ENCODE measurements at regions not wholly inside any gene's neighbourhood (a gene's known extent, or its start where the extent isn't known, plus 50 kb on each side); places are given as distances from the start of the nearest gene placed in this dataset.

DNA sequence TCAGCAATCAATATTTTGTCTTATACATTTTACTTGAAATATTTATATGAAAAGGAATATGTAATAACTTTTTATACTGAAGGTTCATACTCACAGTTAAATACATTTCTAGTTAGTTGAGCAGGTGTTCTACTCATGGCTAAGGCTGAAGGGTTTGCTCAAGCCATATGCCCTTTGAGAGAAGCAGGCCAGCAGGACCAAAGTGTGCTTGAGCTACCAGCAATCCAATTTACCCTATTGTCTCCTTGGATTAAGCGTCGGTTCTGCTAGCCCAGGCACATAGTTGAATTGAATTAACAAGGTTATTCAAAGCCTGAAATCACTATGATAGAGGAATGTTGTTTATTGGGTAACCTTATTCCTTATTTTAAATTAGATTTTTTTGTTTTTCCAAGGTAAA is 151.5 kb upstream of the BACE2 start:
- Mint-ChIP-seq H3K4me3 (ENCODE audit: unreplicated experiment) (no peak overlapping the region), H3K9me3 (ENCODE audit: unreplicated experiment) (no peaks in the 10 kb centered on the region), H3K36me3 (ENCODE audit: low read depth, unreplicated experiment) (no peaks in the 10 kb centered on the region), H3K4me1 (ENCODE audit: low read depth, unreplicated experiment) (no peaks in the 10 kb centered on the region), H3K27me3 (ENCODE audit: low read depth, unreplicated experiment) (no peaks in the 10 kb centered on the region), H3K27ac (ENCODE audit: unreplicated experiment) (no peak overlapping the region)
- Histone ChIP-seq H3K36me3 (ENCODE audit: insufficient read depth, low read length) (no peaks in the 10 kb centered on the region), H2AFZ (ENCODE audit: low read depth, low read length) (no peak overlapping the region), H3K4me3 (ENCODE audit: insufficient read depth, low read depth, low read length) (no peak overlapping the region), H3K79me2 (ENCODE audit: insufficient read depth, low read length) (no peaks in the 10 kb centered on the region), H3K27ac (ENCODE audit: low read depth, low read length) (no peak overlapping the region), H3K4me1 (ENCODE audit: insufficient read depth, low read length) (no peaks in the 10 kb centered on the region), H4K20me1 (ENCODE audit: insufficient read depth, low read length) (no peaks in the 10 kb centered on the region), H3K4me2 (ENCODE audit: low read length) (no peak overlapping the region), H3K9ac (ENCODE audit: low read length) (no peak overlapping the region), H3K27me3 (ENCODE audit: insufficient read depth, low read length) (no peaks in the 10 kb centered on the region), H3K9me3 (ENCODE audit: insufficient read depth, low read depth, low read length) (no peaks in the 10 kb centered on the region)
- DNase-seq (ENCODE audit: low read depth) (no peak), FAIRE-seq (no peak)
- no peak for TF ChIP-seq EZH2 (IDR thresholded peaks at IDR 0.05; ENCODE audit: insufficient read depth, low read length)
- TF ChIP-seq CTCF (IDR thresholded peaks at IDR 0.05; ENCODE audit: insufficient read depth, low read depth, low read length), result no peak

GRCh38 chr21:41018431-41018830 is 149.5 kb upstream of the BACE2 start:
- H3K9ac ChIP-seq (ENCODE audit: low read length), result no peak overlapping the region
- no peaks in the 10 kb centered on the region for H3K4me1 ChIP-seq (ENCODE audit: insufficient read depth, low read length)
- H3K27ac ChIP-seq (ENCODE audit: low read depth, low read length), result no peak overlapping the region
- no peaks in the 10 kb centered on the region for H3K9me3 Mint-ChIP-seq (ENCODE audit: unreplicated experiment)
- no peaks in the 10 kb centered on the region for H3K27me3 ChIP-seq (ENCODE audit: insufficient read depth, low read length)
- H3K27me3 Mint-ChIP-seq (ENCODE audit: low read depth, unreplicated experiment), result no peaks in the 10 kb centered on the region
- no peak overlapping the region for H2AFZ ChIP-seq (ENCODE audit: low read depth, low read length)
- H3K4me2 ChIP-seq (ENCODE audit: low read length), result no peak overlapping the region
- H3K9me3 ChIP-seq (ENCODE audit: insufficient read depth, low read depth, low read length), result no peaks in the 10 kb centered on the region
- FAIRE-seq (no peak), DNase-seq (ENCODE audit: low read depth) (no peak)
- H3K36me3 Mint-ChIP-seq (ENCODE audit: low read depth, unreplicated experiment), result no peaks in the 10 kb centered on the region
- no peak for TF ChIP-seq CTCF (IDR thresholded peaks at IDR 0.05; ENCODE audit: insufficient read depth, low read depth, low read length)
- no peak for TF ChIP-seq EZH2 (IDR thresholded peaks at IDR 0.05; ENCODE audit: insufficient read depth, low read length)
- no peak overlapping the region for H3K4me3 Mint-ChIP-seq (ENCODE audit: unreplicated experiment)
- H3K79me2 ChIP-seq (ENCODE audit: insufficient read depth, low read length), result no peaks in the 10 kb centered on the region
- H3K4me1 Mint-ChIP-seq (ENCODE audit: low read depth, unreplicated experiment), result no peaks in the 10 kb centered on the region
- no peak overlapping the region for H3K4me3 ChIP-seq (ENCODE audit: insufficient read depth, low read depth, low read length)
- H3K36me3 ChIP-seq (ENCODE audit: insufficient read depth, low read length), result no peaks in the 10 kb centered on the region
- H4K20me1 ChIP-seq (ENCODE audit: insufficient read depth, low read length), result no peaks in the 10 kb centered on the region
- H3K27ac Mint-ChIP-seq (ENCODE audit: unreplicated experiment), result no peak overlapping the region

GRCh38 chr21:41023936-41024335 is 144.0 kb upstream of the BACE2 start:
- Histone ChIP-seq H3K36me3 (ENCODE audit: insufficient read depth, low read length) (no peaks in the 10 kb centered on the region), H3K79me2 (ENCODE audit: insufficient read depth, low read length) (no peaks in the 10 kb centered on the region), H3K27me3 (ENCODE audit: insufficient read depth, low read length) (no peaks in the 10 kb centered on the region), H3K9ac (ENCODE audit: low read length) (no peak overlapping the region), H3K9me3 (ENCODE audit: insufficient read depth, low read depth, low read length) (peaks cover 6% of the 10 kb centered on the region), H4K20me1 (ENCODE audit: insufficient read depth, low read length) (no peaks in the 10 kb centered on the region), H3K4me1 (ENCODE audit: insufficient read depth, low read length) (no peaks in the 10 kb centered on the region), H3K4me3 (ENCODE audit: insufficient read depth, low read depth, low read length) (no peak overlapping the region), H2AFZ (ENCODE audit: low read depth, low read length) (no peak overlapping the region), H3K4me2 (ENCODE audit: low read length) (no peak overlapping the region), H3K27ac (ENCODE audit: low read depth, low read length) (no peak overlapping the region)
- Mint-ChIP-seq H3K4me3 (ENCODE audit: unreplicated experiment) (no peak overlapping the region), H3K36me3 (ENCODE audit: low read depth, unreplicated experiment) (no peaks in the 10 kb centered on the region), H3K4me1 (ENCODE audit: low read depth, unreplicated experiment) (no peaks in the 10 kb centered on the region), H3K9me3 (ENCODE audit: unreplicated experiment) (no peaks in the 10 kb centered on the region), H3K27me3 (ENCODE audit: low read depth, unreplicated experiment) (peaks cover 2% of the 10 kb centered on the region), H3K27ac (ENCODE audit: unreplicated experiment) (no peak overlapping the region)
- FAIRE-seq, result no peak
- TF ChIP-seq EZH2 (IDR thresholded peaks at IDR 0.05; ENCODE audit: insufficient read depth, low read length) (no peak), CTCF (IDR thresholded peaks at IDR 0.05; ENCODE audit: insufficient read depth, low read depth, low read length) (no peak)
- no peak for DNase-seq (ENCODE audit: low read depth)

Data from astrocyte (in vitro differentiated cells and primary cell).